Stimulated activated CD4-positive, alpha-beta T cell treated with anti-CD3 and anti-CD28 coated beads, Interleukin-4, amount 100 ng/mL, for 4 hours (primary cell): ENCODE measurements at regions not wholly inside any gene's neighbourhood (a gene's known extent, or its start where the extent isn't known, plus 50 kb on each side); places are given as distances from the start of the nearest gene placed in this dataset.
"Not testable (repeated sequence)": the region's sequence is repeated elsewhere in the genome, so short reads cannot be mapped to it uniquely, and the experiment has no call there.

Experiments
- DNase-seq, 2 experiments: peaks; one replicate each; pipeline ENCODE4 v3.0.0-alpha.2; 2020

GRCh38 chr3:103203441-103203840 lies 768.6 kb downstream of the ZPLD1 start:
- no peak for DNase-seq

DNA sequence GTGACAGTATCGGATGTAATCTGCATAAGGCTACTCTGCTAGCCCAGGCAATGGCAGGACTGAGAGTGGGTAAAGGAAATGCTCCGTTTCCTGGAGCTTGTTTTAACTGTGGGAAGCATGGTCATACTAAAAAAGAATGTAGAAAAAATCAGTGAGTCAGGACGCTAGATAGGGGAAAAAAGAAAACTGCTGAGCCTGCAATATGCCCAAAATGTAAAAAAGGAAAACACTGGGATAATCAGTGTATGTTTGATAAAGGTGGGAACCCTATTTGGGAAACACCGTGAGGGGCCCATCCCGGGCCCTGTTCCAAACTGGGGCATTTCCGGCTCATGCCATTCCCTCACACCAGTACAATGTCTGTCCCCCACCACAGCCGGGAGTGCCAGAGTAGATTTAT lies 775.8 kb downstream of the ZPLD1 start:
- no peak for DNase-seq

- DNase-seq = no peak
Measured at GRCh38 chr3:103218146-103218545, 783.3 kb downstream of the ZPLD1 start.

DNA sequence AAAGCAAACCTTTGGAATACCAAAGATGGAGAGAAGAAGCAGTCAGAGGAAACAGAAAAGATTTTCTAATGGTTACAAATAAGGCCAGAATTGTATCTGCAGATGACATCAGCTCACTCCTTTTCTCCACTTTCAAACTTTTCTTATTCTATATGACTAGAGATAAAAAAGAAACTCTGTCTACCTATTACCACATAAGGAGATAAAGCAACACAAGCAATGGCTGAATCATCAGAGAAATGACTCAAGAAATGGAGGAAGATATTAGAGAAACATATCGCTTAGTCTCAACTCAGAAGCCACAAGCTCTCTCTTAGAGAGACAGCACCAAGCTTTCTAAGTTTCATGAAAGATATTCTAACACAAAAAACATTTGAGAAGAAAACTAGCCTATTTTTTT lies 784.0 kb downstream of the ZPLD1 start:
- no peak for DNase-seq

DNA sequence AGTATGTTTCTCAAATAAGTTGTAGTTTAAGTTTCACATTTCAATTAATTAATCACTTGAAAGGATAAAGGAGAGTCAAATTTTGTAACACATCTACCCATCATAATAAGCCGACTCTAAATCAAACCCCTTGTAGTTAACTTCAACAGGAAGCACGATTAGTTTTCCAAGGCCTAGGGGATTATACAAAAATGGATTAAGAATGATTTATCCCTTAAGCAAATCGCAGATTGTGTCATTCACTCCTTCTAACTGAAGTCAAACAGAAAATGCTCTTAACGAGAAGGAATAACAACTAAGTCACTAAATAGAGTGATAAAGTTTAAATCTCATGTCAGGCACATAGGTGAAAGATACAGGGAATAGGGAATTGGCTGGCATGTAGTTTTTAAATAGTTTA lies 792.8 kb downstream of the ZPLD1 start:
- DNase-seq = no peak

DNA sequence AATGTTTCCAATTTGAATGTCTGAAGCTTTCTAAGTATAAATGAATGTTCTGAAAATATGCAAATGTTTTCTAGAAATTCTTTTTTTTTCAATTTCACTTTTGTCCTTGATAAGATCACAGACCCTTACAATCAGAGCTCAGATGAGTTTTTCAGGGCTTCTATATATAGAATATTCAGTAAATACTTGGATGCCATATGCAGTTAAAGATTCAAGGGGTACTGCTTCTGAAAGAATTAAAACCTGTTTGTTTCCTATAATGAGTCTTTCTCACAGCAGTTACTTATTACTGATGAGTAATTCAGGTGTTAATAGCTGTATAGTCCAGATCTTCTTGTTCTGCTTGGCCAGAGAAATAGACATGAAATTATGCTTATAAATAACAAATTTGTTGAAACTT lies 812.6 kb downstream of the ZPLD1 start:
- DNase-seq = no peak

DNA sequence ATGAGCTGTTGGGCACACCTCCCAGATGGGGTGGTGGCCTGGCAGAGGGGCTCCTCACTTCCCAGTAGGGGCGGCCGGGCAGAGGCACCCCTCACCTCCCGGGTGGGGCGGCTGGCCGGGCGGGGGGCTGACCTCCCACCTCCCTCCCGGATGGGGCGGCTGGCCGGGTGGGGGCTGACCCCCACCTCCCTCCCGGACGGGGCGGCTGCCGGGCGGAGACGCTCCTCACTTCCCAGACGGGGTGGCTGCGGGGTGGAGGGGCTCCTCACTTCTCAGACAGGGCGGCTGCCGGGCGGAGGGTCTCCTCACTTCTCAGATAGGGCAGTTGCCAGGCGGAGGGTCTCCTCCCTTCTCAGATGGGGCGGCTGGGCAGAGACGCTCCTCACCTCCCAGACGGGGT lies 820.0 kb downstream of the ZPLD1 start:
- not testable (repeated sequence) for DNase-seq

GRCh38 chr3:103269287-103269686 lies 834.5 kb downstream of the ZPLD1 start:
- DNase-seq = no peak

- DNase-seq = no peak
Measured at GRCh38 chr3:103271575-103271974, 836.8 kb downstream of the ZPLD1 start.

DNA sequence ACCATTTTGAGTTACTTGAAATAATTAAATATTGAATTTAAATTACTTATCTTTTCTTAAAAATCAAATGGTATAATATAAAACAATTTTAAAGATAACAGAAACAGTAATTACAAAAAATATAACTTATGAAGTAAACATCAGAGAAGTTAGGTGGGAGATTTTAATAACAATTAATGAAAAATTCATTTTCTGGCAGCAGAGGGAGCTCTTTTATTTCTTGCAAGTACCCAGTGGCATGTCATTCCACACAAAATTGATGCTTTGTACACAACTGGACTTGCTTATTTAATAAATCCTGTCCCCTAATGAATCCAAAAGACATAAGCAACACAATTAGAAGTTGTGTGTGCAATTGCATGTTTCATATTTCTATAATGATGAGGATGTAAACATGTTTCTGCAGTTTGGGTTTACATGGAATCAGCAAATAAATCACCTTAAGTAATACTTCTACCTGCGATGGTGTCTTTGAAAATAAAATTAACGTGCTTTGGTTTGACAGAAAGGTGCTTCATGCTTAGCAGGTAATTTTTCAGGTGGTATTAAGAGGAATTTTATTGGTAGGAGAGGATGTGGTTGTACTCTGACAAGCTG lies 861.3 kb downstream of the ZPLD1 start:
- no peak for DNase-seq

DNA sequence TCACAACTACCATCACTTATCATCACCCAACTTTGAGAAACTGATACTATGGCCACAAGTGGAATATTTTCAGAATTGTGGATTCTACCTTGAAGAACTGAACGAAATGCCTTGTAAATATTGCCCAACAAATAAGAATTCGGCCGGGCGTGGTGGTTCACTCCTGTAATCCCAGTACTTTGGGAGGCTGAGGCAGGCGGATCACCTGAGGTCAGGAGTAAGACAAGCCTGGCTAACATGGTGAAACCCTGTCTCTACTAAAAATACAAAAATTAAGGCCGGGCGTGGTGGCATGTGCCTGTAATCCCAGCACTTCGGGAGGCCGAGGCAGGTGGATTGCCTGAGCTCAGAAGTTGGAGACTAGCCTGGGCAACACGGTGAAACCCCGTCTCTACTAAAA lies 862.7 kb downstream of the ZPLD1 start:
- not testable (repeated sequence) for DNase-seq

DNA sequence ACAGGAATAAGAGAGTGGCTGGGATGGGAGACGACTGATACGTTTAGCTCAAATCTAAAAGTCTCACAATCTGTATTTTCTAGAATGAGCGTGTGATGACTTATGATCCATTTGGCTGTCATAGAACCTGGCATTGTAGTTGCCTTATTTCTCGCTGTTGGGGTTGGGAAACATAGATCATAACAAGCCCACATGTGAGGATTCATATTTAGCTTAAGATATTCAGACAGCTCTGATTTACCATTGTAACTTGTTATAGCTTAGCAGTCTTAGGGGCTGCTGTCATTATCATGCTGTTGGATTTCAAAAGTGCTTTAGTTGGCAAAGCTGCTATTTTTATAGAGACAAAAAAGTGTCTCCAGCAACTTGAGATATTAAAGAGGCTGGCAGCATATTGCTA lies 871.3 kb downstream of the ZPLD1 start:
- no peak for DNase-seq

- DNase-seq = no peak
Measured at GRCh38 chr3:103308921-103309320, 874.1 kb downstream of the ZPLD1 start.

DNA sequence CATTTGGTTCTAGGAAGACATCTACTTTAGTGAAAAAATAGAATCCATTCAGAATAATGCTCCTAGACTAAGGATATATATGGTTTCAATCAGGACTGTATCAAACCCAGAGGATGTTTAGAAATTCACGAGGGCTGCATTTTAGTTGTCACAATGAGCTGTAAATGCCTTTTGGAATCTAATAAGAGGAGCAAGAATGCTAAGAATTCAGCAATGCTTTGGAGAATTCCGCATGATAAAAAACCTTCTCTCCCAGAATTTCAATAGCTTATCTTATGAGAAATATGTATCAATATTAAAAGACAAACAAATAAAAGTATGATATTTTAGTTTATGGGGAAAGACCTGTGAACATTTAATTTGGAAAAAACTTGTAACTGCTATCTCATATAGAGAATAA lies 885.1 kb downstream of the ZPLD1 start:
- no peak for DNase-seq

- no peak for DNase-seq
Measured at GRCh38 chr3:103337179-103337845, 902.5 kb downstream of the ZPLD1 start.

DNA sequence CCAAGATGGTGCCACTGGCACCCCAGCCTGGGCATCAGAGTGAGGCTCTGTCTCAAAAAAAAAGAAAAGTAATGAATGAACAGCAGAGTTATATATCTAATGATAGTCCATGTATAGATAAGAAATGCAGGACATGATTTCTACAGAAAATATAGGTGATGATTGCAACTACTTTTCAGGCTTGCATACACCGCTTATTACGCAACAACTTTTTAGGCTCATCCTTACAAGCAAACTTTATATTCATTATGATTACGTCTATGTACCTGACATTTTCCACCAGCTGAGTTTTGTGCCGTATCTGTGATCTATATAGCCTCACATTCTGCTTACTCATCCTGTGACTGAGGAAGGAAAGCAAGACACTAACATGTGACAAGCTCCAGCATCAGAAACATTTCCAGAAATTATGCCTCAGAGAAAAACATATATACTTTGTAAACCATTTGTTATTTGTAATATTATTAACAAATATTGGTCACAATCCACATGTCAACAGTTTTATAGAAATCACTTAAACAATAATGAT lies 906.3 kb downstream of the ZPLD1 start:
- no peak for DNase-seq

GRCh38 chr3:103342205-103342731 lies 907.5 kb downstream of the ZPLD1 start:
- DNase-seq = no peak

- no peak for DNase-seq
Measured at GRCh38 chr3:103349760-103350159, 914.9 kb downstream of the ZPLD1 start.

DNA sequence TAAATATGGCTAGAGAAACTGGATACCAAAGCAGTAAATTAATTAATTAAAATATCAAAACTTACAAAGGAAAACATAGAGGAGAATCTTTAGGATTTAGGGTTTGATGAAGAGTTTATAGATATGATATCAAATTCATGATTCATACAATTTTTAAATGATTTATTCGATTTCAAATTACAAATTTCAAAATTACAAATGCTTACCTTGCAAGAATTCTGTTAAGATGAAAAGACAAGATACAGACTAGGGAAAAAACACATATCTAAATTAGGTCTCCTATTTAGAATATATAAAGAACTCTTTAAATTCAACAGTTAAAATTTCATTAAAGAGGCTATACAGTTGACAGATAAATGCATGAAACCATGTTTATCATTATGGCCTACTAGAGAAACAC lies 930.7 kb downstream of the ZPLD1 start:
- DNase-seq = no peak

- DNase-seq = no peak
Measured at GRCh38 chr3:103367481-103367880, 932.7 kb downstream of the ZPLD1 start.

GRCh38 chr3:103371411-103371810 lies 936.6 kb downstream of the ZPLD1 start:
- DNase-seq = no peak

DNA sequence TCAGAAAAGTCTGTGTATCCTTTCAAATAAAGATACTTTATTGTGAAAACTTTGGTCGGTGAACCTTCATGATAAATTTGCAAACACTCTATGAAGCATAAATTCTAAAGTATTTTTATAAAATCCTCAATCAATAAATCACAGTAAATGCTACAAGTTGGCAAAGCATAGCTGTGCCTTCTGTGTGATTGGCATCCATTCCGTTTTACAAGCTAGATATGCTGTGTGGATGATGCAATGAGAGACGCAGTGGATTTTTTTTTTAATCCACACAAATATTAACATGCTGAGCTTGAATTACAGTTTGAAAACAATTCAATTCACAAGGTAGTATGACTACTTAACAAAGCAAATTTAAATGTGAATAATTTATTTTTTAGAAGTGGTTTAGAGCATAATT lies 937.2 kb downstream of the ZPLD1 start:
- DNase-seq = no peak

DNA sequence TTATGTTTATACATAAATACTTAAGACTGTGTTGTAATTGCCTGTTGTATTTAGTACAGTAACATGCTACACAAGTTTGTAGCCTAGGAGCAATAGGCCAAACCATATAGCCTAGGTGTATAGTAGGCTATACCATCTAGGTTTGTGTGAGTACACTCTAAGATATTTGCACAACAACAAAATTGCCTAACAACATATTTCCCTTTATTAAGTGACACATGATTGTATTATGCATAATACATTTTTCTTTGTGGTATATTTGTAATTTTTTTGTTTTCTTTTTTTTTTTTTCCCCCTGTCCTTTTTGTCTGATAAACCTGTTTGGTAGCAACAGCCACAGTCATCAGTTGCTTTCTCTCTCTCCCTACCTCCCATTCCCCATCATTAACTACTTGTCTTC lies 945.6 kb downstream of the ZPLD1 start:
- no peak for DNase-seq

- DNase-seq = no peak
Measured at GRCh38 chr3:103381296-103382079, 946.7 kb downstream of the ZPLD1 start.
